HEK293 (cell line): ENCODE measurements at regions not wholly inside any gene's neighbourhood (a gene's known extent, or its start where the extent isn't known, plus 50 kb on each side); places are given as distances from the start of the nearest gene placed in this dataset.

Source experiments
- CTCF ChIA-PET: fragments of 350-600 bp; formaldehyde crosslinking; extraction: SDS; loops from one replicate; lab custom pipeline; 2021; ENCODE audit warnings: antibody characterized with exemption; lab: Yijun Ruan, JAX
- POLR2A ChIA-PET: fragments of 300-600 bp; formaldehyde crosslinking; extraction: SDS; loops from one replicate; lab custom pipeline; 2020; ENCODE audit warnings: antibody characterized with exemption, inconsistent platforms; lab: Yijun Ruan, JAX
- H3K27ac ChIP-seq: fragments of 200-500 bp; sonication (Bioruptor generic); 2 replicates; pipeline ENCODE4 v1.5.1; 2014; ENCODE audit warnings: low read depth, low read length, control low read depth, inconsistent platforms; ENCODE audit errors: extremely low read depth
- H3K36me3 ChIP-seq, 2 experiments: fragments of 200-500 bp in 1 of 2; sonication (Bioruptor generic) in 1 of 2; 1 replicate in 1 of 2; 2 replicates in 1 of 2; pipeline ENCODE4 v1.5.1; 2014 to 2017; ENCODE audit warnings: inconsistent platforms in 2 of 2, low read length in 2 of 2; ENCODE audit not compliant: control insufficient read depth in 2 of 2, insufficient read depth in 1 of 2
- H3K4me1 ChIP-seq: fragments of 200-500 bp; sonication (Bioruptor generic); 2 replicates; pipeline ENCODE4 v1.5.1; 2014; ENCODE audit warnings: mild to moderate bottlenecking, low read length, inconsistent platforms; ENCODE audit not compliant: control insufficient read depth, insufficient read depth
- H3K4me3 ChIP-seq: 2 replicates; pipeline ENCODE4 v1.5.1; 2011; ENCODE audit warnings: low read depth, mild to moderate bottlenecking, control low read depth, low read length, moderate library complexity
- H3K9me3 ChIP-seq: fragments of 200-500 bp; sonication (Bioruptor generic); 2 replicates; pipeline ENCODE4 v1.5.1; 2014; ENCODE audit warnings: low read depth, low read length, inconsistent platforms; ENCODE audit not compliant: control insufficient read depth, insufficient read depth
- GFI1B ChIP-seq: fragments of 450-650 bp; formaldehyde crosslinking; IDR thresholded peaks from 2 replicates; pipeline ENCODE4 v1.5.1; 2016; ENCODE audit warnings: missing biosample characterization, missing genetic modification characterization
- ZBTB1 ChIP-seq: fragments of 450-650 bp; formaldehyde crosslinking; IDR thresholded peaks from 2 replicates; pipeline ENCODE4 v1.5.1; 2016; ENCODE audit warnings: missing biosample characterization, missing genetic modification characterization
- ZEB2 ChIP-seq: fragments of 450-650 bp; formaldehyde crosslinking; IDR thresholded peaks from 2 replicates; pipeline ENCODE4 v1.5.1; 2016; ENCODE audit warnings: missing biosample characterization, missing genetic modification characterization
- ZFP69B ChIP-seq: fragments of 450-650 bp; formaldehyde crosslinking; IDR thresholded peaks from 2 replicates; pipeline ENCODE4 v1.5.1; 2016; ENCODE audit warnings: missing biosample characterization, missing genetic modification characterization
- ZNF169 ChIP-seq: fragments of 450-650 bp; formaldehyde crosslinking; IDR thresholded peaks from 2 replicates; pipeline ENCODE4 v1.5.1; 2016; ENCODE audit warnings: missing biosample characterization, missing genetic modification characterization
- ZNF2 ChIP-seq: fragments of 450-650 bp; formaldehyde crosslinking; IDR thresholded peaks from 2 replicates; pipeline ENCODE4 v1.5.1; 2016; ENCODE audit warnings: missing biosample characterization, missing genetic modification characterization
- ZNF202 ChIP-seq: fragments of 450-650 bp; formaldehyde crosslinking; IDR thresholded peaks from 2 replicates; pipeline ENCODE4 v1.5.1; 2016; ENCODE audit warnings: missing biosample characterization, missing genetic modification characterization, borderline replicate concordance
- ZNF311 ChIP-seq: fragments of 450-650 bp; formaldehyde crosslinking; IDR thresholded peaks from 2 replicates; pipeline ENCODE4 v1.5.1; 2017; ENCODE audit warnings: missing biosample characterization, missing genetic modification characterization, borderline replicate concordance
- ZNF48 ChIP-seq: fragments of 450-650 bp; formaldehyde crosslinking; IDR thresholded peaks from 2 replicates; pipeline ENCODE4 v1.5.1; 2016; ENCODE audit warnings: missing biosample characterization, missing genetic modification characterization
- ZNF501 ChIP-seq: fragments of 450-650 bp; formaldehyde crosslinking; IDR thresholded peaks from 2 replicates; pipeline ENCODE4 v1.5.1; 2016; ENCODE audit warnings: missing biosample characterization, missing genetic modification characterization
- ZNF571 ChIP-seq: fragments of 450-650 bp; formaldehyde crosslinking; IDR thresholded peaks from 2 replicates; pipeline ENCODE4 v1.5.0; 2017; ENCODE audit warnings: missing biosample characterization, missing genetic modification characterization
- ZNF624 ChIP-seq: fragments of 450-650 bp; formaldehyde crosslinking; IDR thresholded peaks from 2 replicates; pipeline ENCODE4 v1.5.1; 2017; ENCODE audit warnings: missing biosample characterization, missing genetic modification characterization
- ZNF768 ChIP-seq: fragments of 450-650 bp; formaldehyde crosslinking; IDR thresholded peaks from 2 replicates; pipeline ENCODE4 v1.5.1; 2018; ENCODE audit warnings: missing biosample characterization, mild to moderate bottlenecking, missing genetic modification characterization
- ZNF785 ChIP-seq: fragments of 450-650 bp; formaldehyde crosslinking; IDR thresholded peaks from 2 replicates; pipeline ENCODE4 v1.5.1; 2016; ENCODE audit warnings: missing biosample characterization, missing genetic modification characterization
- ZNF837 ChIP-seq: fragments of 450-650 bp; formaldehyde crosslinking; IDR thresholded peaks from 2 replicates; pipeline ENCODE4 v1.5.1; 2016; ENCODE audit warnings: missing biosample characterization, missing genetic modification characterization
- TF ChIP-seq, protein P1 (sequence below): fragments of 450-650 bp; formaldehyde crosslinking; IDR thresholded peaks from 2 replicates; pipeline ENCODE4 v1.5.1; 2016; ENCODE audit warnings: missing biosample characterization, missing genetic modification characterization
- TF ChIP-seq, protein P2 (sequence below): fragments of 450-650 bp; formaldehyde crosslinking; conservative IDR thresholded peaks from 2 replicates; pipeline ENCODE4 v1.5.1; 2016; ENCODE audit warnings: low read depth, missing biosample characterization, missing genetic modification characterization

DNA sequence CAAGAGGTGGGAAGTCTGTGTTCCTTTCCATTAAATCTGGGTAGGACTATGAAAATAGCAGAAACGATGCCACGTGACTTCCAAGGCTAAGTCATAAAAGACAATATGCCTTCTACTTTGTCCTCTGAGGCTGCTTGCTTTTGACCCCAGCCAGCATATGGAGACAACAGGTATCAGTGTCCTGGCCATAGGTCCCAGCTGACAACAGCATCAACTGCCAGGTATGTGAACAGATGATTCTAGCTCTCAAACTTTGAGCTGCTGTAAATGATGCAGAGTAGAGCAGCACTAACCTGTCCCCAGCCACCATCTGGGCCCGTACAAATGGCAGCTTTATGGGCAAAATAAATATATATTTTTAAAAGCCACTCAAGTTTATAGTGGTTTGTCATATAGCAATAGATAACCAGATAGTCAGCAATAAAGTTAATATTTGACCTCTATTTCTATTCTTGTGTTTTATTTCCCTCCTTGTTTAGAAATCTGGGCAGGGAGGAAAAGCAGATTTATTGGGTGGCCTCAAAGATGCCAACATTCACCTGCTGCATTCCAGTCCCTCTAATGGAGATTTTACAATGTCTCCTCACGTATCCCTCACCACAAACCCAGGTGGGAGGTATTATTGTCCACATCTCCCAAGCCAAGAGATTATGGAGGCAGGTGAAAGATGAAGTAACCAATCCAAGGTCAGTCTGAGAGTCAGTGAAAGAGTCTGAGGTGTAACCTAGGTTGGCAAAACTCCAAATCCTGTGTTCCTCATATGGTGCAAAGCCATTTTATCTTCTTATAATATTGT, 209.6 kb upstream of the LARGE1 start:
- ChIA-PET POLR2A (no interaction called here), CTCF (interaction anchor here (1.2 to 3.1 kb wide), 2 partner anchors 19 to 24 kb away, joined by 4 to 9 read pairs; no protein-coding TSS in a partner anchor)
- no peaks in the 10 kb centered on the region for H3K9me3 ChIP-seq
- H3K4me3 ChIP-seq: no peak overlapping the region
- no peaks in the 10 kb centered on the region for H3K36me3 ChIP-seq
- H3K27ac ChIP-seq: no peak overlapping the region
- H3K4me1 ChIP-seq: no peaks in the 10 kb centered on the region
- TF ChIP-seq ZNF501 (tag by site-specific recombination): no peak
- no peak for TF ChIP-seq ZNF202 (tag by site-specific recombination)
- no peak for TF ChIP-seq ZNF169 (tag by site-specific recombination)
- TF ChIP-seq ZNF48: no peak
- no peak for TF ChIP-seq ZNF837
- no peak for TF ChIP-seq ZNF571 (tag by site-specific recombination)

DNA sequence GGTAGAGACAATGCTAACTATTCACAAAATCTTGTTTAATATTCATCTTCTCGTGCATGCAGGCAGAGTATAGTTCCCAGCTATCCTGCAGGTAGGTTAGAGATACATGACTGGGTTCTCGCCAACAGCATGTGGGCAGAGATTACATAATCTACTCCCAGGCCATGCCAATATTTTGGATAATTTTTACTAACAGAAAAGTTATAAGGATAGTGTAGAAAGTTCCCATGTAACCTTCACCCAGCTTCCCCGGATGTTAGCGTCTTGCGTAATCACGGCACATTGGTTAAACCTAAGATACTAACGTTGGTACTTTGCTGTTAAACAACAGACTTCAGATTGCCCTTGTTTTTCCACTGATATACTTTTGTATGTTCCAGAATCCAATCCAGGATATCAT, 215.5 kb upstream of the LARGE1 start:
- no peaks in the 10 kb centered on the region for H3K4me1 ChIP-seq
- POLR2A ChIA-PET: no interaction called here
- TF ChIP-seq ZNF785 (tag by site-specific recombination) (no peak), GFI1B (tag by site-specific recombination) (no peak), ZNF311 (tag by site-specific recombination) (no peak)
- TF ChIP-seq, protein P1, sequence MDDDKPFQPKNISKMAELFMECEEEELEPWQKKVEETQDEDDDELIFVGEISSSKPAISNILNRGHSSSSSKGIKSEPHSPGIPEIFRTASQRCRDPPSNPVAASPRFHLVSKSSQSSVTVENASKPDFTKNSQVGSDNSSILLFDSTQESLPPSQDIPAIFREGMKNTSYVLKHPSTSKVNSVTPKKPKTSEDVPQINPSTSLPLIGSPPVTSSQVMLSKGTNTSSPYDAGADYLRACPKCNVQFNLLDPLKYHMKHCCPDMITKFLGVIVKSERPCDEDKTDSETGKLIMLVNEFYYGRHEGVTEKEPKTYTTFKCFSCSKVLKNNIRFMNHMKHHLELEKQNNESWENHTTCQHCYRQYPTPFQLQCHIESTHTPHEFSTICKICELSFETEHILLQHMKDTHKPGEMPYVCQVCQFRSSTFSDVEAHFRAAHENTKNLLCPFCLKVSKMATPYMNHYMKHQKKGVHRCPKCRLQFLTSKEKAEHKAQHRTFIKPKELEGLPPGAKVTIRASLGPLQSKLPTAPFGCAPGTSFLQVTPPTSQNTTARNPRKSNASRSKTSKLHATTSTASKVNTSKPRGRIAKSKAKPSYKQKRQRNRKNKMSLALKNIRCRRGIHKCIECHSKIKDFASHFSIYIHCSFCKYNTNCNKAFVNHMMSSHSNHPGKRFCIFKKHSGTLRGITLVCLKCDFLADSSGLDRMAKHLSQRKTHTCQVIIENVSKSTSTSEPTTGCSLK (tag by site-specific recombination): no peak
- CTCF ChIA-PET: interaction anchor here (0.5 kb wide), 1 partner anchor 916 kb away, joined by 3 read pairs; no protein-coding TSS in a partner anchor
- H3K27ac ChIP-seq: no peak overlapping the region
- no peak overlapping the region for H3K4me3 ChIP-seq
- no peaks in the 10 kb centered on the region for H3K9me3 ChIP-seq
- no peaks in the 10 kb centered on the region for H3K36me3 ChIP-seq

DNA sequence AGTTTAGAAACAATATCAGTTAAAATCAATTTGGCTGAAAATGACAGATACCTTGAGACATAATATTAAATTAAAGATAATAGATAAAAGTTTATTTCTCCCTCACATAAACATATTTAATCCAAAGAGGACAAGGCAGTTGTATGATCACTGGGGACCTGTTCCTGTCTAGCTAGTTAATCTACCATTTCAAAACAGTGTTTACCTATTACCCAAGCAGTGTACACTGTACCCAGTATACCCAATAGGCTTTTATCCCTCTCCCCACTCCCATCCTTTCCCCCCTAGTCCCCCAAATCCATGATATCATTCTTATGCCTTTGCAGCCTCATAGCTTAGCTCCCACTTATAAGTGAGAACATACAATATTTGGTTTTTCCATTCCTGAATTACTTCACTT, 229.7 kb upstream of the LARGE1 start:
- no peaks in the 10 kb centered on the region for H3K4me1 ChIP-seq
- no peaks in the 10 kb centered on the region for H3K36me3 ChIP-seq
- H3K9me3 ChIP-seq: no peaks in the 10 kb centered on the region
- no peak overlapping the region for H3K27ac ChIP-seq
- H3K4me3 ChIP-seq: no peak overlapping the region
- ChIA-PET POLR2A (no interaction called here), CTCF (no interaction called here)
- TF ChIP-seq ZNF624 (tag by site-specific recombination): no peak
- no peak for TF ChIP-seq ZEB2 (tag by site-specific recombination)
- TF ChIP-seq ZBTB1: no peak
- no peak for TF ChIP-seq ZNF768 (tag by site-specific recombination)
- TF ChIP-seq, protein P2, sequence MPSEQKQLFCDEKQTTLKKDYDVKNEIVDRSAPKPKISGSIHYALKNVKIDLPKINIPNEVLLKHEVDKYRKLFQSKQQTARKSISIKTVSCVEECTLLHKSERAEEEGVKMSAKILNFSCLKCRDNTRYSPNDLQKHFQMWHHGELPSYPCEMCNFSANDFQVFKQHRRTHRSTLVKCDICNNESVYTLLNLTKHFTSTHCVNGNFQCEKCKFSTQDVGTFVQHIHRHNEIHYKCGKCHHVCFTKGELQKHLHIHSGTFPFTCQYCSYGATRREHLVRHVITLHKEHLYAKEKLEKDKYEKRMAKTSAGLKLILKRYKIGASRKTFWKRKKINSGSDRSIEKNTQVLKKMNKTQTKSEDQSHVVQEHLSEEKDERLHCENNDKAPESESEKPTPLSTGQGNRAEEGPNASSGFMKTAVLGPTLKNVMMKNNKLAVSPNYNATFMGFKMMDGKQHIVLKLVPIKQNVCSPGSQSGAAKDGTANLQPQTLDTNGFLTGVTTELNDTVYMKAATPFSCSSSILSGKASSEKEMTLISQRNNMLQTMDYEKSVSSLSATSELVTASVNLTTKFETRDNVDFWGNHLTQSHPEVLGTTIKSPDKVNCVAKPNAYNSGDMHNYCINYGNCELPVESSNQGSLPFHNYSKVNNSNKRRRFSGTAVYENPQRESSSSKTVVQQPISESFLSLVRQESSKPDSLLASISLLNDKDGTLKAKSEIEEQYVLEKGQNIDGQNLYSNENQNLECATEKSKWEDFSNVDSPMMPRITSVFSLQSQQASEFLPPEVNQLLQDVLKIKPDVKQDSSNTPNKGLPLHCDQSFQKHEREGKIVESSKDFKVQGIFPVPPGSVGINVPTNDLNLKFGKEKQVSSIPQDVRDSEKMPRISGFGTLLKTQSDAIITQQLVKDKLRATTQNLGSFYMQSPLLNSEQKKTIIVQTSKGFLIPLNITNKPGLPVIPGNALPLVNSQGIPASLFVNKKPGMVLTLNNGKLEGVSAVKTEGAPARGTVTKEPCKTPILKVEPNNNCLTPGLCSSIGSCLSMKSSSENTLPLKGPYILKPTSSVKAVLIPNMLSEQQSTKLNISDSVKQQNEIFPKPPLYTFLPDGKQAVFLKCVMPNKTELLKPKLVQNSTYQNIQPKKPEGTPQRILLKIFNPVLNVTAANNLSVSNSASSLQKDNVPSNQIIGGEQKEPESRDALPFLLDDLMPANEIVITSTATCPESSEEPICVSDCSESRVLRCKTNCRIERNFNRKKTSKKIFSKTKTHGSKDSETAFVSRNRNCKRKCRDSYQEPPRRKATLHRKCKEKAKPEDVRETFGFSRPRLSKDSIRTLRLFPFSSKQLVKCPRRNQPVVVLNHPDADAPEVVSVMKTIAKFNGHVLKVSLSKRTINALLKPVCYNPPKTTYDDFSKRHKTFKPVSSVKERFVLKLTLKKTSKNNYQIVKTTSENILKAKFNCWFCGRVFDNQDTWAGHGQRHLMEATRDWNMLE (tag by site-specific recombination): no peak
- TF ChIP-seq ZFP69B (tag by site-specific recombination): no peak
- TF ChIP-seq ZNF2 (tag by site-specific recombination): no peak
